ENCODE measurements at regions not wholly inside any gene's neighbourhood (a gene's known extent, or its start where the extent isn't known, plus 50 kb on each side); places are given as distances from the start of the nearest gene placed in this dataset.
"Not testable (repeated sequence)": the region's sequence is repeated elsewhere in the genome, so short reads cannot be mapped to it uniquely, and the experiment has no call there.

- DNase-seq = not testable (repeated sequence)
Measured at GRCh38 chr13:70981219-70981618, 873.0 kb upstream of the KLHL1 start.

- DNase-seq = no peak
Measured at GRCh38 chr13:70969321-70969720, 861.1 kb upstream of the KLHL1 start.

- DNase-seq = no peak
Measured at GRCh38 chr13:70967564-70967963, 859.3 kb upstream of the KLHL1 start.

- no peak for DNase-seq
Measured at GRCh38 chr13:70964874-70965273, 856.6 kb upstream of the KLHL1 start.

DNA sequence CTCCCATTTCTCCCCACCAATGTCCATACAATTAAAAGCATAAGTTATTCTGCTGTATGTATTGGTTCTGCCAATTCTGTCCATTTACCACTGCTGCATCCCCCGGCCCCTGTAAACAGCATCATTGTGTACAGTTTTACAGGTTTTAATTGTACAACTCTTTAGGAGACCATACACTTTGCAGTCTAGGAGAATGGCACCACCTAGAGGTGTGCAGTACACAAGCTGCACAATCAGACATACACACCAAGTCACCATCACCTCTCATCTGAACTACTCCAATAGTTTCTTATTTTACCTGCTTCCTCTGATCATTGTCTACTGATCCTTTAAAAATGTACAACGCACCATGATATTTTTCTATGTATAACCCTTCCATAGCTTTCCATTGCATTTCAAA is 855.9 kb upstream of the KLHL1 start:
- no peak for DNase-seq

GRCh38 chr13:70960841-70961443 is 852.7 kb upstream of the KLHL1 start:
- DNase-seq = no peak

GRCh38 chr13:70959035-70959775 is 851.0 kb upstream of the KLHL1 start:
- no peak for DNase-seq

GRCh38 chr13:70955887-70956286 is 847.6 kb upstream of the KLHL1 start:
- no peak for DNase-seq

DNA sequence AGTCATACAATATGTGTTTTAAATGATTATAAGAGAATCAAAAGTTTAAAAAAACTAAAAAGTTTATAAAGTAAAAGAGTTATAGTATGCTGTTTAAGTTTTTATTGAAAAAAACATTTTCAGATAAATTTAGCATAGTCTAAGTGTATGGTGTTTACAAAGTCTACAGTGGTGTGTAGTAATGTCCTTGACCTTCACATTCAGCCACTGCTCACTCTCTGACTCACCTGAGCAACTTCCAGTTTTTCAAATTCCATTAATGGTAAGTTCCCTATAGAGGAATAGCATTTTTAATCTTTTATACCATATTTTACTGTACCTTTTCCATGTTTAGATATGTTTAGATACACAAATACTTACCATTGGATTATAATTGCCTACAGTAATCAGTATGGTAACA is 842.4 kb upstream of the KLHL1 start:
- no peak for DNase-seq

- DNase-seq = no peak
Measured at GRCh38 chr13:70945506-70945905, 837.3 kb upstream of the KLHL1 start.

GRCh38 chr13:70941454-70941853 is 833.2 kb upstream of the KLHL1 start:
- DNase-seq = no peak

GRCh38 chr13:70938462-70938861 is 830.2 kb upstream of the KLHL1 start:
- no peak for DNase-seq

GRCh38 chr13:70932511-70932910 is 824.3 kb upstream of the KLHL1 start:
- DNase-seq = no peak

DNA sequence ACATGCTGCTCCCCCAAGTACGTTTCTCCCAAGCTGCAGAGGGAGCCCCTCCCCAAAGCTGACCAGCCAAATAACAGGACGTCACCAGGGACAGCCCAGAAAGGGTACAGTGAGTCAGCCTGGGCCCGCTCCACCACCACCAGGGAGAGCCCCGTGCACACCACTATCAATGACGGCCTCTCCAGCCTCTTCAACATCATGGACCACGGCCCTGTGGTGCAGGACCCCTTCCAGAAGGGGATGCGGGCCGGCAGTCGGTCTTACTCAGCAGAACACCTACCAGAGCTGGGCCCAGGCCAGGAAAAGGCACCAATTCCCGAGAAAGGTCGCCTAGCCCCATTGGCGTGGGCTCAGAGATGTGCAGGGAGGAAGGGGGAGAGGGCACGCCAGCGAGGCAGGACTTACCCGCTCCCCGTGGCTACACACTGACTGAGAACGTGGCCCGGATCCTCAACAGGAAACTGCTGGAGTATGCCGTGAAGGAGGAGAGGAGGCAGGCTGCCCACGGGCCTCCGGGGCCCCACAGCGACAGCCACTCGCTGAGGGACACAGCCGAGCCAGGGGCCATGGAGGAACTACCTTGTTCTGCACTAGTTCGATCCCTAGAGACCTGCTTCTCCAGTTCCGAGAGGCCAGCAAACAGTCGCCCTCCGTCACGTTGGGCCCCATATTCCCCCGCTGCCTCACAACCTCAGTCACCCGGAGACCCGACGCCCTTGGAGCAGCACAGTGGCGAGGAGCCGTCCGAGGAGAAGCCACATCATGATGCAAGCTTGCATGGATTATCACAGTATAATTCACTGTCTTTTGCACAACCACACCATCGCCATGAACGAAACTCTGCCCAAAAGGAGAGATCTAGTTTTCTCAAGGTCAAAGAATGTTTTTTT is 815.9 kb upstream of the KLHL1 start:
- no peak for DNase-seq

- DNase-seq = no peak
Measured at GRCh38 chr13:70911286-70911685, 803.0 kb upstream of the KLHL1 start.

GRCh38 chr13:70908795-70909194 is 800.5 kb upstream of the KLHL1 start:
- DNase-seq = no peak

DNA sequence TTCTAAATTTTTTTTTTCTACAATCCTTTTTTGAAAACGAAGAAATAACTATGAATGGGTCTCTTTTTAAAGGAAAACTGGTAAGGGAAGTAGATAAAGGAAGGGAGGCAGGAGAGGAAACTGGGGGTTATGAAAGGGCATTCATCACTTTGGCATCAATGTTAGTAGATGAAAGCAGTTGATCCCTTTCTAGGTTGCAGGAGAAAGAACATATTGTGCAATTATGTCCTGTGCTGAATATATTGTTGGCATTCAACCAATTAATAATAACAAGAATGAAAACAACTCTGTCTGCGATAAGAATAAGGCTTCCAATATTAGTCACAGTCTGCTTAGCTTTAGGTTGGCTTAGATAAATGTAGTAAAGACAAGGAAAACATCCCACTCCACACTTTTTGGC is 796.8 kb upstream of the KLHL1 start:
- DNase-seq = no peak

- no peak for DNase-seq
Measured at GRCh38 chr13:70896136-70896535, 787.9 kb upstream of the KLHL1 start.

GRCh38 chr13:70895599-70895998 is 787.3 kb upstream of the KLHL1 start:
- DNase-seq = no peak

DNA sequence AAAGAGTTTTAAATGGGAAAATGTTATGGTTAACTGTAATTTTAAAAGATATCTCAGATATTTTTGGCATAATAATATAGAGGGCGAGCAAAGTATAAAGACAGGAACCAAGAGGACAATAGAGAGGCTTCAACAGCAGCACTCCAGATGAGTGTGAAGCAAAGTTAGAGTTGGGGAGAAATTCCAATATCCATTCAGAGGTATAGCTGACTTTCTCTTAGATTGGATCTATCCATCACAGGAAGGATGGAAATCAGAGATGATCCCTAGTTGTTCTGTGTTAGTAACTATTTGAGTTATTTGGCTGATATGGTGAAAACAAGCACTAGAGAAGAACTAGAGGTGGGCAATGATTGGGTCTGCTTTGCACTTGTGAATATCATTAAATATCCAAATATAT is 786.0 kb upstream of the KLHL1 start:
- no peak for DNase-seq

- DNase-seq = no peak
Measured at GRCh38 chr13:70893832-70894231, 785.6 kb upstream of the KLHL1 start.

DNA sequence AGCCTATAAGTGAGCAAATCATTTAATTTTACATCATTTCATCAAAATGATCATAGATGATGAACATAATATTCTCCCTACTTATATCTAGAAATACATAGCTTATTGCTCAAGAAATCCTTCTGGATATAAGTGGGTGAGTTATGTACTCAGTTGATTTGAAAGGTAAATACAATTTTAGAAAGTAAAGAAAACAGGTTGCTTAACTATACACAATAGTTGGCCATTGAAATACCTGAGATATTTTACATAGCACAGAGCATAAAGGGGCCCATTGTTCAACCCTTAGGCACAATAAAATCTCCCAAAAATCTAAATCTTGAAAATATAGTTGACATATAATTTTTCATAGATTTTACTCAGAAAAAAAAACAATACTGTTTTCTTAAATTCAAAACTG is 782.0 kb upstream of the KLHL1 start:
- DNase-seq = no peak

DNA sequence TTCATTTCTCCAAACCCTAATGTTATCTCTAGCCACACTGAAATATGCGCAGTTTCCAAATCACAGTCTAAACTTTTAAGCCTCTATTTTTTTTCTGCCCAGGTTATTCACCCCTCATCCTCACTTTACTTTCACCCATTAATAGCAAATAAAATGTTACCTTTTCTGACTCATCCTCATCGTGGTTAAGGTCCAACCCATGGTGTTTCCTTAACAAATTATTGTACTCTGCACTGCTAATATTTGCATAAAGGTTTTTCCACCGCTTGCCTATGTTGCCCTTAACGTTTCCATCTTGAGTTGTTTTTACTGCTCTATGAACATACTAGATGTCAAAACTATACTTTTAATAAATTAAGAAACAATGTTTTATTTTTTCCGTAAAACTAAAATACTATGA is 780.9 kb upstream of the KLHL1 start:
- no peak for DNase-seq

DNA sequence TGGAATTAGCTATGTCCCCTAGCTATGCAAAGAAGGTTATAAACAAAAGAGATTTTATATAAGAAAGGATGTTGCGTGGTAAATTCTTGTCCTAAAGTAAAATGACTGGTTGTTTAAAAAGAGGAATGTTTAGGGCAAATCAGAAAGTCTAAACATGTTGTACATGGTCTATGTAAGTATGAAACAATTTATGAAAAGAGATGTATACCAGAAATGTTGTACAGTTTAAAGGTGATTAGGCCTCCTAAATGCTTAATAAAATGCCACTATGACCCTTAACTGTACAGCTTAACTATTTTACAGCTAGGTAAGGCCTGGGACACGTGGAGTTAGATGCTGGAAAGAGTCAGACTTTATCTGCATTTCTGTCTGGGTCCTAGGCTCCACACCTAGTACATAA is 775.9 kb upstream of the KLHL1 start:
- DNase-seq = no peak
